Smooth muscle cell (in vitro differentiated cells): ENCODE measurements at regions not wholly inside any gene's neighbourhood (a gene's known extent, or its start where the extent isn't known, plus 50 kb on each side); places are given as distances from the start of the nearest gene placed in this dataset.
"Not testable (repeated sequence)": the region's sequence is repeated elsewhere in the genome, so short reads cannot be mapped to it uniquely, and the experiment has no call there.

Experiments used
- DNase-seq: peaks from one replicate; lab custom pipeline; 2025; ENCODE audit not compliant: unreplicated experiment; lab: John Stamatoyannopoulos, UW
- H2AFZ ChIP-seq: fragments of 200-600 bp; sonication (generic); 2 replicates; pipeline ENCODE4 v1.6.0; 2016; ENCODE audit warnings: antibody characterized with exemption, low read depth, mild to moderate bottlenecking
- H3F3A ChIP-seq: fragments of 200-600 bp; sonication (generic); 2 replicates; pipeline ENCODE4 v1.6.0; 2017; ENCODE audit warnings: antibody characterized with exemption, low read depth
- H3K27ac ChIP-seq: fragments of 200-600 bp; sonication (generic); 2 replicates; pipeline ENCODE4 v1.5.1; 2016; ENCODE audit warnings: low read depth, mild to moderate bottlenecking
- H3K27me3 ChIP-seq: fragments of 200-600 bp; sonication (generic); 2 replicates; pipeline ENCODE4 v1.6.1; 2016; ENCODE audit warnings: low read depth, mild to moderate bottlenecking
- H3K36me3 ChIP-seq: fragments of 200-600 bp; sonication (generic); 2 replicates; pipeline ENCODE4 v1.5.1; 2016; ENCODE audit warnings: low read depth
- H3K4me1 ChIP-seq: fragments of 200-600 bp; sonication (generic); 2 replicates; pipeline ENCODE4 v1.5.1; 2016; ENCODE audit warnings: low read depth
- H3K4me2 ChIP-seq: fragments of 200-600 bp; sonication (generic); 2 replicates; pipeline ENCODE4 v1.6.0; 2016; ENCODE audit warnings: mild to moderate bottlenecking
- H3K4me3 ChIP-seq: fragments of 200-600 bp; sonication (generic); 2 replicates; pipeline ENCODE4 v1.5.1; 2016; ENCODE audit warnings: mild to moderate bottlenecking
- H3K79me2 ChIP-seq: fragments of 200-600 bp; sonication (generic); 2 replicates; pipeline ENCODE4 v1.6.0; 2016; ENCODE audit warnings: low read depth, mild to moderate bottlenecking
- H3K9ac ChIP-seq: fragments of 200-600 bp; sonication (generic); 2 replicates; pipeline ENCODE4 v1.6.0; 2016; ENCODE audit warnings: low read depth
- H3K9me3 ChIP-seq: fragments of 200-600 bp; sonication (generic); replicated peaks from 2 replicates; pipeline ENCODE4 v1.5.1; 2016; ENCODE audit warnings: low read depth
- H4K20me1 ChIP-seq: fragments of 200-600 bp; sonication (generic); 2 replicates; pipeline ENCODE4 v1.6.0; 2016; ENCODE audit warnings: low read depth
- WGBS: methylation state at CpG from one replicate; pipeline ENCODE4 v1.1.7; 2016; ENCODE audit warnings: low lambda C conversion rate; 5-methylcytosine and 5-hydroxymethylcytosine counted together
- TF ChIP-seq, protein P1 (sequence below): fragments of 200-600 bp; sonication (generic); IDR thresholded peaks from 2 replicates; pipeline ENCODE4 v1.5.1; 2017; ENCODE audit warnings: borderline replicate concordance, mild to moderate bottlenecking, antibody characterized with exemption; ENCODE audit not compliant: insufficient read depth, poor library complexity, severe bottlenecking

DNA sequence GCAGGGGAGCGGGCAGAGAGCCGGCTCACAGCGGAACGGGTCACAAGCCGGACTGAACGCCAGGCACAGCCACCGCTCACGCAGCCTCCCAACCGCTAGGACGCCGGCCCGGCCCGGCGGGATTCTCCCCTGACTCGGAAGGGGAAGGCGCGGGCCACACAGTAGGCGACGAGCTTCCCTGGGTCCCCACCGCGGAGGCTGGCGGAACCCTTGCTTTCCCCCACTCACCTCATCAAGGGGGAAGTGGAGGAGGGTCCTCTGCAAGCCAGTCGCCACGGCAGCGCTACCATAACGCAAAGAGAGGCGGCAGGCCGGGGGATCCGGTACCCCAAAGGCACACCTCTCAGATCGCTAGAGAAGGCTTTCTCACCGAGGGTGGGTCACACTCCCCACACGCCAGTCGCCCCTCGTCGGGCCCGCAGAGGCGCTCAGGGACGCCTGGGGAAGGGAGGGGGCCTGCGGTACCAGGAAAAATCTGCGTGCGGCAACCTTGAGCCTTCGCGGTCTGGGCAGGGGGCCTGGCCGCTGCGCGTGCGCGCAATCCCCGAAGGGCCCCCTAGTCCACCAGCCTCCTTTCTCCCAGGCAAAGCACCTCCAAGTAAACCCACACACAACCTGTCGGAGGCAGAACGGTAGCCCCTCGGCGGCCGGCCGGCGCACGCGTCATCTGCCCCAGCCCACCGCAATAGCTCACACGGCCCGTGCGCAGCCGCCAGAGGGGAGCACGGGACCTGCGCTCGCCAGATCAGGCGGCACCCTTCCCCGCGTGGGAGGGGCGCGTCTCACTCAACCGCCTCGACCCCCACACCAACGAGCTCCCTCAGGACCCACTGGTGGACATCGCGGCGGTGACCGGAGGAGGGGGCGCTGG, 95.8 kb upstream of the ANKRD30BL start:
- DNase-seq, H3F3A ChIP-seq, H3K27me3 ChIP-seq, H3K4me2 ChIP-seq, H3K79me2 ChIP-seq, H3K4me1 ChIP-seq, H4K20me1 ChIP-seq, H3K27ac ChIP-seq, H3K9ac ChIP-seq, H3K36me3 ChIP-seq, H3K9me3 ChIP-seq, H2AFZ ChIP-seq, H3K4me3 ChIP-seq: not testable (repeated sequence)
- WGBS = 97% methylated on average over 77 of the region's 79 CpGs

DNA sequence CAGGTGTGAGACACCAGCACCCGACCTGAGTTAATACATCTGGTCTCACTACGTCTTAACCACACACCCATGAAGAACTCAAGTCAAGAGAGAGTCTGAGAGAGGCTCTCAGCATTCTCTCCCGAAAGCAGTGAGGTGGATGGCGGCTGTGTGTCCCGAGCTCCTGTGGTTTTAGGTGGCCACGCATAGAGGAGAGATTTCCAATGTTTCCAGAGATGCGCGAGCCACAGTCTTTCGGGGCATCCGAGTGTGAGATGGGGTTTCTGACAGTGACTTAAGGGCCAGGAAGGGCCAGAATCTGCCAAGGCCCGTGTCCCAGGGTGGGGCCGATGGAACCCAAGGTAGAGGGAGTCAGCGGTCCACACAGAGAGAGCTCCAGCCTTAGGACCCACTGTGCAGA, 97.5 kb upstream of the ANKRD30BL start:
- not testable (repeated sequence) for H3K27ac ChIP-seq, DNase-seq, H3F3A ChIP-seq, H3K4me1 ChIP-seq, H3K79me2 ChIP-seq, H3K9ac ChIP-seq, H2AFZ ChIP-seq, H3K4me2 ChIP-seq, H3K4me3 ChIP-seq, H3K36me3 ChIP-seq, H3K9me3 ChIP-seq, H3K27me3 ChIP-seq, H4K20me1 ChIP-seq
- WGBS = 97% methylated on average over 13 of the region's 13 CpGs

DNA sequence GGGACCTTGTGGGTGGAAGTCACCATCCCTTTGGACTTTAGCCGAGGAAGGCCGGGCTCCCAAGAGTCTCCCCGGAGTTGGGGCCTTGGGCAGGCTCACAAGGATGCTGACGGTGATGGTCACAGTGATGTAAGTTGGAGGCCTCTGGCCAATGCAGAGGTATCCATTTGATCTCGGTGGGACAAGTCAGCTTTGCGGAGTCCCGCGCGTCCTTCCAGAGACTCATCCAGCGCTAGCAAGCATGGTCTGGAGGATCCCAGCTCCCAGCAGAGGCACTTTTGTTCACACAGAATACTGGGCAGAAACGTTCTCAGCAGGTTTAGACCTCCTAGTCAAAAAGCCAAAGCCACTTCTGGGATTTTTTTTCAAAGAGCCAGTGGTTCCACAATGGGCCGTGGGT, 103.8 kb upstream of the ANKRD30BL start:
- H3K36me3 ChIP-seq, DNase-seq, H3K4me2 ChIP-seq, H3K9ac ChIP-seq, H3K27me3 ChIP-seq, H3K27ac ChIP-seq, H3K4me1 ChIP-seq, H3K79me2 ChIP-seq, H3K9me3 ChIP-seq, H3K4me3 ChIP-seq, H4K20me1 ChIP-seq, H2AFZ ChIP-seq, H3F3A ChIP-seq: not testable (repeated sequence)
- 93% methylated on average over 12 of the region's 12 CpGs for WGBS

DNA sequence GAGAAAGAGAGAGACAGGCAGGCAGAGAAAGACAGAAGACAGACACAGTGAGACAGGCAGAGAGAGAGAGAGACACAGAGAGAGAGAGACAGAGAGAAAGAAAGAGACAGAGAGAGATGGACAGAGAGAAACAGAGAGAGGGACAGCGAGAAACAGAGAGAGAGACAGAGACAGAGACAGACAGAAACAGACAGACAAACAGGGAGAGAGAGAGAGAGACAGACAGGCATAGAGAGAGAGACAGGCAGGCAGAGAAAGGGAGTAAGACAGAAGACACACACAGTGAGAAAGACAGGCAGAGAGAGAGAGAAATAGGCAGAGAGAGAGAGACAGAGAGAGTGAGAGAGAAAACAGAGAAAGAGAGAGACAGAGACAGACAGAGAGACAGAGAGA, 105.3 kb upstream of the ANKRD30BL start:
- no peaks in the 10 kb centered on the region for H3K36me3 ChIP-seq
- no peaks in the 10 kb centered on the region for H3K79me2 ChIP-seq
- peak overlapping the region; percentile 82 for H3K27ac ChIP-seq
- WGBS = 71% methylated on average over 1 of the region's 1 CpG
- no peaks in the 10 kb centered on the region for H3F3A ChIP-seq
- peak overlapping the region; percentile 55 for H3K4me3 ChIP-seq
- peak overlapping the region; percentile 100 for H2AFZ ChIP-seq
- H3K4me2 ChIP-seq = peak overlapping the region; percentile 95
- no peak for DNase-seq
- H3K27me3 ChIP-seq = no peaks in the 10 kb centered on the region
- no peaks in the 10 kb centered on the region for H3K9me3 ChIP-seq
- TF ChIP-seq, protein P1, sequence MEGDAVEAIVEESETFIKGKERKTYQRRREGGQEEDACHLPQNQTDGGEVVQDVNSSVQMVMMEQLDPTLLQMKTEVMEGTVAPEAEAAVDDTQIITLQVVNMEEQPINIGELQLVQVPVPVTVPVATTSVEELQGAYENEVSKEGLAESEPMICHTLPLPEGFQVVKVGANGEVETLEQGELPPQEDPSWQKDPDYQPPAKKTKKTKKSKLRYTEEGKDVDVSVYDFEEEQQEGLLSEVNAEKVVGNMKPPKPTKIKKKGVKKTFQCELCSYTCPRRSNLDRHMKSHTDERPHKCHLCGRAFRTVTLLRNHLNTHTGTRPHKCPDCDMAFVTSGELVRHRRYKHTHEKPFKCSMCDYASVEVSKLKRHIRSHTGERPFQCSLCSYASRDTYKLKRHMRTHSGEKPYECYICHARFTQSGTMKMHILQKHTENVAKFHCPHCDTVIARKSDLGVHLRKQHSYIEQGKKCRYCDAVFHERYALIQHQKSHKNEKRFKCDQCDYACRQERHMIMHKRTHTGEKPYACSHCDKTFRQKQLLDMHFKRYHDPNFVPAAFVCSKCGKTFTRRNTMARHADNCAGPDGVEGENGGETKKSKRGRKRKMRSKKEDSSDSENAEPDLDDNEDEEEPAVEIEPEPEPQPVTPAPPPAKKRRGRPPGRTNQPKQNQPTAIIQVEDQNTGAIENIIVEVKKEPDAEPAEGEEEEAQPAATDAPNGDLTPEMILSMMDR = no peak
- no peaks in the 10 kb centered on the region for H4K20me1 ChIP-seq
- H3K4me1 ChIP-seq = peaks cover 8% of the 10 kb centered on the region
- H3K9ac ChIP-seq = peak overlapping the region; percentile 83

DNA sequence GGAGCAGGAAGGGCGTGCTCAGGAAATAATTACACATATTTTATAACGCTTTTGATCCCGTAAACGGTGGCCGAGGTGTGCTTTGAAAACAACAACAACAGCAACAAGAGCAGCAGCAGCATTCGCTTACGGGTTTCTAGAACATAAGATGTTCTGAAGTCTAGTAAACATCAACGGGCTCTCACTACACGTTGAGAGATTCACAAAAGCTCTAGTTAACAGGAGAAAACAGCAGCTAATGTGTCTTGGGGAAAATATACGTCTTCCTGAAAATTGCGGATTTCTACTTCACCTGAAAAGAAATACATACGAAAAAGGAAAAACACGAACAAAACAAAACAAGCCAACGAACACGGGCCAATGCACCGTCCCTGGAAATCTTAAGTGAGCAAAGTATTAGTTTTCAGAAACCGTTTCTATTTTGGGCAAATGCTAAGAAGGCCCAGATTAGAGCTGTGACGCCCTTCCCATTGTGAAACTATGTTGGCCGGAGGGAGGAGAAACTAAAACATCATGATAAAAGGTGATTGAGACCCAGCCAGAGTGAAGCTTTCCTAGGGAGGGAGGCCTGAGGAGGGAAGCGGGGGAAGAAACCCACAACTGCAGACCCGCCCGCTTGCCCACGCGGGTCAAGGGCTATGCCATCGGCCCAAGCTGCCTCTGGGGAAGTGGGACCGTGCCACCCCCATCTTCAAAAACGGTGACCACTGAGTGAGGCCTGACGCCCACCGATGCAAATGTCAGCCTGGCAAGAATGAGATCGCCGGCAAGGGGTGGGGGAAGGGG, 105.9 kb upstream of the ANKRD30BL start:
- Histone ChIP-seq H2AFZ (peak overlapping the region; percentile 100), H3K9ac (peak overlapping the region; percentile 83), H3K4me2 (peak overlapping the region; percentile 95), H3K27ac (peak overlapping the region; percentile 82), H3K4me3 (peak overlapping the region; percentile 55)
- not testable (repeated sequence) for H3F3A ChIP-seq, H3K36me3 ChIP-seq, H3K79me2 ChIP-seq, DNase-seq, H3K4me1 ChIP-seq, H3K9me3 ChIP-seq, H3K27me3 ChIP-seq, H4K20me1 ChIP-seq
- 26% methylated on average over 31 of the region's 31 CpGs for WGBS
